Superior temporal gyrus (tissue), 1 donor: ENCODE measurements at regions not wholly inside any gene's neighbourhood (a gene's known extent, or its start where the extent isn't known, plus 50 kb on each side); places are given as distances from the start of the nearest gene placed in this dataset.
A peak's percentile ranks its signal among the peaks of the same experiment; 100 is the strongest.

Source experiments
- DNase-seq: peaks from one replicate; pipeline ENCODE4 v3.0.0-alpha.2; 2016; ENCODE audit errors: extremely low spot score

DNA sequence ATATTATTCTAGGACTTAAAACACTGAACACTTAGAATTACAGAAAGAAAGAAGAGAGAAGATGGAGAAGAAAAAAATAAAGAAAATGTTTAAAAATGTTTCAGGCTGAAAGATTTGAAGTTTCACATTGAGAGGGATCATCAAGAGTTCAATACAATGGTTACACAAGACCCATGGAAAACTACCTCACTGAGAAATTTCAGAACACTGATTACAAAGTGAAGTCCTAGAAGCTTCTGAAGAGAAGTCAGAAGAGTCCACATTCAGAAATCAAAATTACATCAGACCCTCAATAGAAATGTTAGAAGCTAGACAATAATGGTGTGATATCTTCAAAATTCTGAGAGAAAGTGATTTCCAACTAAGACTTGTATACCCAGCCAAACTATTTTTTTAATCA is 196.1 kb downstream of the MACC1 start:
- DNase-seq, result no peak

DNA sequence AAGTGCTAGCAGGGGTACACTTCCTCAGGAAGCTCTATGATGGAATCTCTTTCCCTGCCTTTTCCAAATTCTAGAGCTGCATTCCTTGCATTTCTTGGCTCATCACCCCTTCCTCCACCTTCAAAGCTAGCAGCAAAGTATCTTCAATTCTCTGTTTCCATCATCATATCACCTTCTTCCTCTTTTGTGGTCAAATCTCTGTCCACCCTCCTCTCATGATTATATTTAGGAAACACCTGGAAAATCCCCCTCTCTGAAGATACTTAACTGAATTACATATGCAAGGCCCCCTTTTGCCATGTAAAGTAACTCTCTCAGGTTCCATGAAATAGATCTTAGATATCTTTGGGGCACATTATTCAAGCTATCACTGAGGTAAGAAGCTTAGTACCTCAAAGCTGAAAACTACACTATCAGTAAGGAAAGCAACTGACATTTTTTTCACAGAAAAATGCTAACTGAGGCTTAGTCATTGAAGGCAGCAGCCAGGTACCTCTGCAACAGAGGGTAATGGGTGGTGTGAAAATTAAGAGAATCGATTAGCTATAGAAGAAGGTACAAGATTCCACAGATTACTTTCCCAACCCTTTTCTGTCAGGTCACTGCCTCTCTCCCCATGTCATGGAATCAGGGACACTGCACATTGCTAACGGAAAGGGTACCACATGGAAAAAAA is 197.3 kb downstream of the MACC1 start:
- DNase-seq, result no peak

DNA sequence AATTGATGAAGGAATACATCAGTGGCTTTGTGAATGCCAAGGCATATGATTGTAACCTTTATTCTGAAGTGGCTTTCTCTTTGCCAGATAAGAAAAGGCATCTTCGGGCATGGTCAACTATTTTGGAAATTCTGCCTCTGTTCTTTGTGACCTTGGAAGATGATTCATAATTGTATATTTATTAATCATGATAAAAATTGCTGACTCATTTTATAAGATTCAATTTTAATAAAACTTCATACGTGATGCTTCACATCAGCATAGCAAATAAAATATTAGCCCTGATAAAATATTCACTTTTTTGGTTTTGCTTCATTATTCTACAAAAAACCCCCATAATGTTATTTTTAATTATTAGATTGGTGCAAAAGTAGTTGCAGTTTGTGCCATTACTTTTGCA is 200.5 kb downstream of the MACC1 start:
- no peak for DNase-seq

DNA sequence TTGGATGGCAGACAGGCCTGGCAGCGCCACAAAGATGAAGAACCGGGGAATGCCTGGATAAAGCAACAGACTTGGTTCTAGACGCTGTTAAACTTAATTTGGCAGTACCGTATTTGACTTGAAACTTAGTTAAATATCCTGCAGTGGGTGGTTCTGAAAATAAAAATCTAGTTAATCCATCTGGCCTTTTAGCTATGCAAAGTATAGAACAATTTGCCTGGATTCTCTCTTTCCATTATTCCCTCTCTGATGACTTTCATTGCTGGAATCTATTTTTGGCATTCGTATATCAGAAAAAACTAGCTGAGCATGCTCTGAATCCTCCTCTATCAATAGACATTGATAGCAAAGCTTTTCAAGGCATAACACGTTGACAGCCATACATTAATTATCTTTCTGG is 203.6 kb downstream of the MACC1 start:
- DNase-seq, result peak; percentile 28

DNA sequence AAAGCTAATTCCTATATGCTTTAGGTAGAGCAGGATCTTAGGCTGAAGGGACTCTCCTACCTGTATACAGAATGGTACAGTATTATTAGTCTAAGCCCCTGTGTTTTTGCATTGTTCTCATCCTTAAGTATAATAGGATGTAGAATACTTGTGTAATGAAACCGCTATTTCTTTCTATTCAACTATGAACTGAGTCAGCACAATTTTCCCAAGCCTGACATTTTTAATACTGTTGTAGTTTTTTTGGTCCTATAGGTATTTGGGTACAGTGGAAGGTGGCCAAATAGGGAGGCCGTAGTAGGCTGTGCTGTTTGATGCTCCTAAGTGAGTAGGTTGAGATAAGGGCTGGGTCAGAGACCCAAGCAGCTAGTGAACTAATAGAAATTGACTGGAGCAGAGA is 205.1 kb downstream of the MACC1 start:
- no peak for DNase-seq

DNA sequence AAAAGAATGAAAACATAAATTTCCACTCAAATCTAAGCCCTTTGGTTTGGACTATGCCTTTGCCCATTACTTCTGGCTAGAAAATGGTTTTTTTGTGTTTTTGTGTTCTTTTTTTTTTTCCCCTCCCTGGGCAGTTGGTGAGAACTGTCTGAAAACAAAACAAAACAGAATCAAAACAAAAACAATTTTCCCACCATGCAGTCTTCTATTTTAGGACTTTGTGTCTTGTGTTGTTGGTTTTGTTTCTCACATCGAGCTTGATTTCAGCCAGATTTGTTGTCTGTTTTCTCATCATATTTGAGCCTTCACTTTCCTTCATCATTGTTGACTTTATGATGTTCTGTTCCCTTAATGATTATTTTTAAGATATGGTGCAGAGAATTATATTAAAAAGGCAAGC is 206.3 kb downstream of the MACC1 start:
- DNase-seq, result no peak

DNA sequence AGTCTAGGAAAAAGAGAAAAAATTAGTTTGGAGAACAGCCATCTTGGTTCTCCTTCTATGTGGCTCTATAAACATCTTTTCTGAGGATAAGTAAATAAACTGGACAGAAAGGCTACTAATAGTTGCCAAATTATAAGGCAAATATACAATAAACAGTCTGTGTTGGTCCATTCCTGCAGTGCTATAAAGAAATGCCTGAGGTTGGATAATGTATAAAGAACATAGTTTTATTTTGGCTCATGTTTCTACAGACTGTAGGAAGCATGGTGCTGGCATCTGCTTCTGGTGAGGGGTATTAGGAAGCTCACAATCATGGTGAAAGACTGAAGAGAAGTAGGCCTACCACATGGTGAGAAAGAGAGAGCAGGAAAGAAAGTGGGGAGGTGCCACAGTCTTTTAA is 209.7 kb downstream of the MACC1 start:
- DNase-seq, result no peak

DNA sequence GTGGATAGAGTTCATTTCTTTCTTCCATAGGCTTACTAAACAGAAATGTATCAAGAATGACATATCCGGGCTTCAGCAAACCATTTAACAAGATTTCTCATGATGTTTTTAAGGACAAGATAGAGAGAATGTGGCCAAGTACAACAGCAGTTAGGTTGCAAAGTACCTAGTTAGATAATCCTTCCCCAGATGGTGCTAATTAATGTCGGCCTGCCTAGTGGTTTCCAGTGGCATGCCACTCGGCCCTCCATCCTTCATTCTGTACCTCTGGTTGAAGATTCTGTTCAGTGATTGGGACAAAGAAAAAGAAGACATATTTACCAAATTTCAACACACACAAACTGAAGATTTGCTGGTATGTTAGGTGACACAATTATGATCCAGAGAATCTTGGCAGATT is 212.1 kb downstream of the MACC1 start:
- no peak for DNase-seq

DNA sequence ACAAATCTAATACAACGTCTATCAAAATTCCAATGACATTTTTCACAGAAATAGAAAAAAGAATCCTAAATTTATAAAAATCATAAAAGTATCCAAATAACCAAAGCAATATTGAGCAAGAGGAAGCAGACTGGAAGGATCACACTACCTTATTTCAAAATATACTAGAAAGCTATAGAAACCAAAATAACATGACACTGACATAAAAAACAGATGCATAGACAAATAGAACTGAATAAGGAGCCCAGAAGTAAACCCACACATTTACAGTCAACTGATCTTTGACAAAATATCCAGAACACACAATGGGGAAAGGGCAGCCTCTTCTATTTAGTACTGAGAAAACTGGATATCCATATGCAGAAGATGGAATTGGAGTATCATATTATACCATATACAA is 217.5 kb downstream of the MACC1 start:
- no peak for DNase-seq

DNA sequence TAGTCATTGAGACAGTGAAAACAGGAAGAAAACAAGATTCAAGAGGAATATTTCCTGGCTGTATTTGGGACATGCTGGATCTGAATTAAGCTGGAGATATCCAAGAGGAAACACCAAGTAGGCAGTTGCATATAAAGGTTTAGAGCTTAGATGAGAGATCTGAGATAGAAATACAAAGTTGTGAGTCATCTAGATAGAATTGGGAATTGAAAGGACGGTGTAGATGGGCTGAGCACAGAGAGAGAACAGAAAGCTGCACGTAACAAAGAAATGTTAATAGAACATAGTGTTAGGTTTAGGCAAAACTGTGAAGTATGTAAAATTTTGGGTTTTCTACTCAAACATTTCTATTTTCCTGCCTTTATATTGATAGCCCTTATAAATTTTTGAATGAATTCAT is 218.5 kb upstream of the TMEM196 start:
- no peak for DNase-seq

DNA sequence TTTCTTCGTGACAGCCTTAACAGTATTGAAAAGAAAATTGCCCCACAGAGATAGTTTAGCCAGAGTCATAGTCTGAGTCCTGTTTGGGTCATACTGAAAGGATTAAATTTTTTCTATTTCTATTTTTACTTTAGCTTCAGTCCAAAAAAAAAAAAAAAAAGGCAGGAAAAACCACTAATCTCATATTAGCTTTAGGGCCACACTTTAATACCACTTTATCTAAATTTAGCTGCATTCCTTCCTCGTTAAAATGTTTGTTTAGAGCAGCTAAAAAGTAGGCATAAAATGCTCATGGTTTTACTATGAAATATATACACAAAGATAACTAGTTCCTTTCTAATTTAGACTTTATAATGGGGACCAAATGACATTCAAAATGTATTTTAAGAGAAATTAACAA is 216.5 kb upstream of the TMEM196 start:
- no peak for DNase-seq

DNA sequence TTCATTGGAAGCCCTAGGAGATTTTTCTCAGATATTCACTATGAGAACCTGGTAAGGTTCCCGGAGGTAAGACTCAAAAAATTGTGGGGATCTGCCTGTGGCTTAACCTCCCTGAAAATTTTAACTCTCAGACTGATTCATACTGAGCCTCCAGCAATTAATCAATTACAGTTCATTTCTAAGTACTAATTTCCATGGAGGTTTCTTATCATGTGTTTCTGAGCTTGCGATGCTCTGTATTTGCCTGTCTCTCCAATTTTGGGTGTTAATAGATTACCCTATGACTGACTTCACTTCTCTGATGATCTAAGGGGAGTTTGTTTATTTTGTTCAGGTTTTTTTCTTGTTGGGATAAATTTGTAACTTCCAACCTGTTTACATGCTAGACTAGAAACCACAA is 215.4 kb upstream of the TMEM196 start:
- no peak for DNase-seq

DNA sequence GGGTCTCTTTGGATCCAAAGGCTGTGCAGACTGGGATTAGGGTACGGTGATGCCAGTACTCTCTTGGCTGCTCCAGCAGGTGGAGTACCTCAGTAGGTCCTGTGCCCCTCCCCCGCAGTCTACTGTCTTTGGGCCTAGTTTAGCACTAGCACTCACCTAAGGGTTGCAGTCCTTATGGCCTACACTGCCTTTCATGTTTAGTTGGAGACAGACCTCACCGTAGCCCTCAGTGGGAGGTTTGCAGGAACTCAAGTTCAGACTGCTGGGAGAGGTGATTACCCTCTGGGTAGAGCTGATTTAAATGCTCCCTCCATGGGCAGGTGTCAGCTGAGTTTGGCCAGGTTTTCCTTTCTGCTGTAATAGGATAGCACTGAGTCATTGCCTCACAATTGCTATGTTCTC is 210.8 kb upstream of the TMEM196 start:
- no peak for DNase-seq

DNA sequence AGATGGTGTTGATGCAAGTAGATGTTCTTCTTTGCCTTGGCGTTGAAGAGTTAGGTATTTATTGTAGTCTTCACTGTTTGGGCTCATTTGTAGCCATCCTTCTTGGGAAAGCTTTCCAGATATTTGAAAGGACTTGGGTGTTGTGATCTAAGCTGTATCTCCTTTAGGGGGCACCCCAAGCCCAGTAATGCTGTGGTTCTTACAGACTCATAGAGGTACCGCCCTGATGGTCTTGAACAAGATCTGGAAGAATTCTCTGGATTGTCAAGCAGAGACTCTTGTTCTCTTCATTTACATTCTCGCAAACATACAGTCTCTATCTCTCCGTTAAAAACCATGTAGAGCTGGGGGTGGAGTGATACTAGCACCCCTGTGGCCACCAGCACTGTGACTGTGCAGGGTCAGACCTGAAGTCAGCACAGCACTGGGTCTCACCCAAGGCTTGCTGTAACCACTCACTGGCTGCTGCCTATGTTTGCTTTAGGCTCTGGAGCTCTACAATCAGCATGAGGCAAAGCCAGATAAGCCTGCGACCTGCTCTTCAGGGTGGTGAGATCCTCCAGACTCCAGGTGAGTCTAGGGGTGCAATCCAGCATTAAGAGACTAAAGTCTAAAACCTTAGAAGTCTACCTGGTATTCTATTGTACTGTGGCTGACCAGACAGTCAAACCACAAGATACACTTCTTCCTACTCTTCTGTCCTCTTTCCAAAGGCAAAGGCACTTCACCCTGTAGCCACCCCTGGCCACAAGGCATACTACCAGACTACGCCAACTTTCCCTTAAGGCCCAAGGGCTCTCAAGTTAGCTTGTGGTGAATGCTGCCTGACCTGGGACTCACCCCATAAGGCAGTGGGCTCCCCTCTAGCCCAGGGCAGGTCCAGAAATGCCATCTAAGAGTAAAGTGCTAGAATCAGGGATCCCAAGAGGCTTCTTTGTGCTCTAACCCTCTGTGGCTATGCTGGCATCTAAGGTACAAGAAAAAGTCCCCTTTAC is 209.7 kb upstream of the TMEM196 start:
- DNase-seq, result no peak

DNA sequence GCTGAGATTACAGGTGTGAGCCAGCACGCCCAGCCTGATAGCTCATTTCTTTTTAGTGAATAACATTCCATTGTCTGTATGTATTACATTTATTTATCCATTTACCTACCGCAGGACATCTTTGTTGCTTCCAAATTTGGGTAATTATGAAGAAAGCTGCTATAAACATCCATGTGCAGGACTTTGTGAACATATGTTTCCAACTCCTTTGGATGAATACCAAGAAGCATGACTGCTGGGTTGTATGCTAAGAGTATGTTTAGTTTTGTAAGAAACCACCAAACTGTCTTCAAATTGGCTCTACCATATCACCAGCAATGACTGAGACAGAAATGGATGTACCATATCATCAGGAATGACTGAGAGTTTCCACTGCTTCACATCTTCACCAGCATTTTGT is 200.2 kb upstream of the TMEM196 start:
- DNase-seq, result no peak

DNA sequence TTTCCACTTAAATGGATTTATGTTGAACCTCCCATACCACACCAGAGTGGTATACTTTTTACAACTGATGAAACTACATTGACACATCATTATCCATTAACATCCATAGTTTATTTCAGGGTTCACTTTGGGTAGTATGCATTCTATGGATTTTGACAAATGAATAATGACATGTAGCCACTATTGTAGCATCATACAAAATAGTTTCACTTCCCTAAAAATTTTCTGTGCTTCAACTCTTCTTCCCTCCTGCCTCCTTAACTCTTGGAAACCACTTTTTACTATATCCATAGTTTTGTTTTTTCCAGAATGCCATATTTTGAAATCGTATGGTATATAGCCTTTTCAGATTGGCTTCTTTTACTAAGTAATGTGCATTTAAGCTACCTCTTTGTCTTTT is 199.5 kb upstream of the TMEM196 start:
- no peak for DNase-seq

DNA sequence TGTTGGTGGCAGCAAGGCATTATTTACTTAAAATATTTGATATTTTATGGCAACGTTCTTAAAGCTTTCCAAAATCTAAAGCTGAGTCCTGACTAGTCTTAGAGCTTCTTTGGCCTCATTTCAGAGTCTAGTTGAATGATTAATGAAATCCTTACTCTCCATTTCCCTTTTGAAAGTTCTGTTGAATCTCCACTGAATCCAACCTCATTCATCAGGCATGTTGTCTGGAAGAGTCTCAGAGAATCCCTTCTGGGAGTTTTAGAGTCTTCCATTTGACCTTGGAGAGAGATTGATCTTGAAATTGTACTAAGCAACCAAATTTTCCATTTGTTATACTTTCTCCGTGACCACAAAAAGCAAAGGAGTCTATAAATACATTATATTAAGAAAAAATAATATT is 198.5 kb upstream of the TMEM196 start:
- no peak for DNase-seq

DNA sequence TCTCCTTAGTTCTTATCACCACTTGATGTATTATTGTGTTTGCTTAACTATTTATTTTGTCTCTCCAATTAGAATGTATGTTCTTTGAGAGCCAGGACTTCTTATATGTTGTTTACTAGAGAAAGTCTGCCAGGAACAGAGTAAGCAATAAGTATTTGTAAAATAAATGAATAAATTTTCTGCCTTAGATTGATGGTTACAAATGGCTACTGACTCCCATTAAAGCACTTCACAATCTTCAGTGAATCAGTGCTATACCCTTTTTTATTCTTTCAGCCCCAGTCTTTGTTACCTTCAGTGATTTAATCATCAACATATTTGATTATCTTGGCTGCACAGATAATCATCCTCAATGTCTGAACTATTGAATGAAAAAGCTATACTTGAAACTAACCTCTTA is 197.1 kb upstream of the TMEM196 start:
- DNase-seq, result no peak

DNA sequence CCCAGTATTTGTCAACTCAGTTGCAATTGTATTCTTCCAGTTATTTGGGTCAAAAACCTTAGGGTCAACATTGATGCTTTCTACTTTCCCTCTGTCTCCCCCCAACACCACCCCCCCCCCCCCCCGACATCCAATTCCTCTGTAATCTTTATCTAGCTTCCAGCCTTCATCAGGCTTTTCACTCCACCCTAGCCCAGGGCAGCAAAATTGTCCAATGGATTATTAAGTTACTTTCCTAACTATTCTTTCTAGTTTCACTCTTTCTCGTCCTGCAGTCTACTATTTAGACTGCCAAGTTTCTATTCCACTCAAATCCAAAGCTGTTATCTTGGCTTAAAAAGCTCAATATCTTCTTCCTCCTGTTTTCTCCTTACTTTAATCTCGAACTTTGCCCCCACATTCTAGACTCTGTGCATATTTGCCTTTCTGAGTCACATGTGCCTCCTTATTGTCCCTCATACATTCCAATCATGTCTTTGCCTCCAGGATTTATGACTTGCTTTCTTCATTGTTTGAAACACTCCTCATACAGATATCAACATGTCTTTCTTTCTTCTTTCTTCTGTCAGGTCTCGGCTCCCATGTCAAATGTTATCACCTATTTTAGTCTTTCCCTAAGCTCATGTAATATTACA is 196.6 kb upstream of the TMEM196 start:
- DNase-seq, result no peak

DNA sequence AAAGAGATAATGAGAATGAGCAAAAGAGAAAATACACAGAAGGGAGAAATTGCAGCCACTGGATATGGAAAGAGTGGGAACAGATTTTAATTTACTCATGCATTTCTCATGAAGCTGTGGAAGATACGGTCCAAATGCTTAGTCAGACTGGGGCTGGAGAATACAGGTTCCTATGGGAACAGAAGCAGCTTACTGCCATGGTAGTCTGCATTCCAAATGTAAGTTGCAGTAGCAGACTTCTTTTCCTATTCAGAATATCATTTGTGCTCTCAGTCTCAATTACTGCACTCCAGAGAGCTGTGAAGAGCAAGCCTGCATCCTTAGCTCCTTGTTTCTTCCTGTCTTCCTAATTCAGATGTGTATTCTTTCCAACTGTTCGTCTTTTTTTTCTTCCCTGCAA is 190.8 kb upstream of the TMEM196 start:
- peak; percentile 45 for DNase-seq

DNA sequence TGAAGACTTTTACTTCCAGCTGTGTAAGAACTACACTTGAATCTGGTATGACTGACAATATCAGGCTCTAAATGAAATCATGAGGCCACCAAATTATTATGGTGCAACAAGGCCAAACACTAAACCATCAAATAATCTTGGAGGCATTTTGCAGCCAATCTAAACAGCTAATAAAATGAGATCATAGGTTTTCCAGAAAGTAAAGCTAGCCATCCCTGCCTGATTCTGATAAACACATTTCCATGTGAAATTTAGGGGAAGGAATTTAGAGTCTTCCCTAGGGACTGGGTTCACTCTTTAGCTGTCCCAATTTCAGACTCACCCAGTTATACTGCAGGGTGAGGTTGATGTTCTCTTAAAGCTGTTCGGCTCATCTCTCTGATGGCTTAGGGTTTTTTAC is 190.3 kb upstream of the TMEM196 start:
- no peak for DNase-seq

DNA sequence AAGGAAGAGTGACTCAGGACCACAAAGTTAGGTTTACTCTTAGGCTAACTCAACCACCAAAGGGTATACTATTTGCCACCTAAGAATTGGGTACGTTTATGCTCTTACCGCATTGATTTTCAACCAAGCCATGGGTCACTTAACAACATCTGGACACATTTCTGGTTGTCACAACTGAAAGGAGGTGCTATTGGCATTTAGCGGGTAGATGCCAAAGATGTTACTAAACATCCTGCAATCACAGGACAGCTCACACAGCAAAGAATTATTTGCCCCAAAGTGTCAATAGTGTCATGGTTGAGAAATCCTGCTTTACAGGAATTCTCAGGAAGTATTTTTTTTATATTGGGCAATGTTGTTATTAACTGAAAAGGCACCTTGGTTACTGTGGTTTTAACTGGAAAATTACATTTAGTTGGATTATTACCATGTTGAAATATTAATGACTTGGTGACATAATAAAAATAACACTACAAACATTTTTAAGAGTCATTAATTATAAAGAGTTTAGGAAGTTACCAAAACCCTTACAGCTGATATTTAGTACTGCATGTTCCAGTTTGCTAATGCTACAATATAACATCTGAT is 185.0 kb upstream of the TMEM196 start:
- no peak for DNase-seq
